DMS 273 treated with DMSO at 0.1 percent for 48 hours (cell line): ENCODE measurements at regions not wholly inside any gene's neighbourhood (a gene's known extent, or its start where the extent isn't known, plus 50 kb on each side); places are given as distances from the start of the nearest gene placed in this dataset.

ENCODE experiments used
- DNase-seq: peaks from one replicate; lab custom pipeline; 2025; lab: John Stamatoyannopoulos, UW

DNA sequence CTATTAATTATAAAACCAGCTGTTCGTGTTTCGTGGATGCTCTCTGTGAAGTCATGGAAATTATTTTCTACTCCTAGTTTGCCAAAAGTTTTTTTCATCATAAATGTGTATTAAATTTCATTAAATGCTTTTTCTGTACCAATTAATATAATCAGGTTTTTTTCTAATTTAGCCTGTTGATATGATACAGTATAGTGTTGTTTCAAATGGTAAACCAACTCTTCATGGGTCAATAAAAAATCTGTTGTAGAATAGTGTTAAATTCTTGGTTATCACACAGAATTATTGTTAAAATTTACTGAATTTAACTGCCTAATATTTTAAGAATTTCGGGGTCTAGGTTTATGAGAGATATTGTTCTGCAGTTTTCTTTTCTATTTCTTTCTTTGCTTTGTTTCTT lies 505.9 kb upstream of the MANEA start:
- DNase-seq = no peak

DNA sequence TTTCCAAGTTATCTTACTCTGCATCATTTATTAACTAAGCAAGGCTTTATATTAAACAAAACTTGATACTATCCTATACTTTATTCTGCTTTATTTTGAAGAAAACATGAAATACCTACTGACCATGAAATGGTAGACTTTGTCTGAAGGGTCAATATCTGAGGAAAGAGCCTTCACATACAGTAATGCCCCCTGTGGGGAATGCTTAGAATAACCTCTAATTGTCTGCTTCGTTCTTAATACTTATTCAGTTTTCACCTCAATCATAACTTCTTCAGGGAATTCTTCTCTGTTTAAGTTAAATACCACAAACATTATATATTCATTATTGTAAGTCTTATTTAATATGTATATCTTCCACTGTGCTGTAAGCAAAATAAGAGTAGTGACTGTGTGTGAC lies 498.9 kb upstream of the MANEA start:
- no peak for DNase-seq

DNA sequence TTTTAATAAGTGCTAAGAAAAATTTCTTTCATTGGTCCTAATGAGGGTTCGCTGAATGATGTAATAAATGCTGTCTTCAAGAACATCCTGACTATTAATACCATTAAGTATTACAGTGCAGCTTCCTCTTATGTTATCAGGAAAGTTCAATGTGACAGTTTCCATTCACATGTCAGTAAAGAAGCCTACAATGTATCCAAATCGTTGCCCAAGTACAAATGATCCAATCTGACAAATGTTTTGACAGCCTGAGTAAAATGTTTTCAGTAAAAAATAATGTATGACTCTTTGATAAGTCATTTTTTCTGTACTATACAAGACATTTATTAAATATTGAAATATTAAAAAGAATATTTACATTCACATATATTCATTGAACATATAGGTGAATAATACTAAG lies 496.1 kb upstream of the MANEA start:
- no peak for DNase-seq

DNA sequence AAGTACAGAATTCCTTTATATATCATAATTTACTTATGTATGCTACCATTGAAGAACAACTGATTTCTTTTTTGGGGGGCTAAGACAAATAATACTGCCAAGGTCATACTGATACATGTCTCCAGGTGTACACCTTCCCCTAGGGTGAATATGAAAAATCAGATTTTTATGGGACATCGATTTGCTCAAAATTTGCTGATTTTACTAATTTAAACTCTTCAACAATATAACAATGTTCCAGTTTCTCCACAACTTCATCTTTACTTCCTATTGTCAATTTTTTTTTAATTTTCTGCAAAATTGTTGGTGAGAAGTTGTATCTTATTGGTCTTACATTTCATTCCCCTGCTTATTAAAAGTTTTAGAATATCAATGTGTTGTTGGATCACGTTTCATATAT lies 495.4 kb upstream of the MANEA start:
- no peak for DNase-seq

DNA sequence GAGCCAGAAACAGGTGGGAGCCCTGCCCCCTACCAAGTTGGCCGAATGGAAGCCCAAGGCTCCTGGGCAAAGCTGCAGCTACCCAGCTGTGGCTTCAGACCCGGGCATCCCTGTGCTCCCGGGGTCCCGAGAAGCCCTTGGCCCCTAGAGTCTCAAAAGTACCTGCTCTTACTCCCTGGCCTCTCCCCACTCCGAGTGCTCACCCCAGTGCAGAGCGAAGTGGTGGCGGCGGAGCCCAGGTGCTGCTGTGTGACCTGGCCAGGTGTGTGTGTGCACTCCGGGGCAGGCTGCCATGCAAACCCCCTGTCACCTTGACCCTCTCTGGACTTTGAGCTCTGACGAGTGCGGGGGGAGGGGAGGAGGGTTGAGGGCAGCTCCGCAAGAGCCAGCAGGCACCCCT lies 493.8 kb upstream of the MANEA start:
- DNase-seq = no peak

DNA sequence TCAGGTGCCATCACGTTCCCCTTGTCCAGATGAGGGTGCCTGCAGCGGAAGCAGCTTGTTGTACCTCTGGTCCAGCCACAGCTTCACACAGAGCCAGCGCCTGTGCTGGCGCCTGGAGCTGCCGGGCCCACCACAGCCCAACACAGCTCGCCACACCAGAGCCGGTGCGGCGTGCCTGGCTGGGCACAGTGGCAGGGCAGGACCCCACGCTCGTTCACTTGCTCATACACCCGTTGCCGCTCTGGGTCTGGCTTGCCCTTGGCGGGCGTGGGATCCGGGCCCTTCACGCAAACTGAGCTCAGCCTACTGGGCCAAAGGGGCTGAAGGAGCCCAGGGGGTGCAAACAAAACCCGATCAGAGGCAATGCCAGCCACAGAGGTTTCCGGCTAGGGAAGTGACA lies 492.5 kb upstream of the MANEA start:
- DNase-seq = no peak

DNA sequence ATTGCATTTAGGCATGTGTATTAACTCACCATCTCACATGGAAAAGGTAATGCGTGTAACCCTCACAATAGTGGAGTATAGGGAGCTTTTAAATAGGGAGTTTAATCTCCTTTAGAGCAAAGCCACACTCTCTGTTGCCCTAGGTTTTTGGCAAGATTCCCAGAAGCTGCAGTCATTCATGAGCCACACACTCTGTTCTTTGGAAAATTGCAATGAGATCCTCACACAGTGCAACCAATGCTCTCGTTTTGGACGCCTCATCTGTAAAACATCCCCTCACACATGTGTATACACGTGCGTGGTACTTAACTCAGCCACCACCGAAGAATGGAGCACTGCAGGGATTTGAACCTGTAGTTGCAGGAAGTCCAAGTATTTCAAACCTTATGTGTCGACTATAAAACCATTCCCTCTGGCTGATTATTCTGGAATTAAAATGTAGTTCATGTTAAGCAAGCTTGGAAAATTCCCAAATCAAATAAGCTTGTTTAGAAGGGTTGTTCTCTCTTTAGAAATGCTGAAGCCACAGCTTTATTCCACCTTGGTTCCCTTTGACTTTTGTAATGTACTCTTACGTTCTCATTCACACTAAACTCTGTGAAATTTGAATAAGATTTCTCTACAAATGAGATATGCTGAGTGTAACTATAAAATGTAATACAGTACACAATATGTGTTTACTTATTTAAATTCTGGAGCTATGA lies 489.8 kb upstream of the MANEA start:
- peak; percentile 53 for DNase-seq

DNA sequence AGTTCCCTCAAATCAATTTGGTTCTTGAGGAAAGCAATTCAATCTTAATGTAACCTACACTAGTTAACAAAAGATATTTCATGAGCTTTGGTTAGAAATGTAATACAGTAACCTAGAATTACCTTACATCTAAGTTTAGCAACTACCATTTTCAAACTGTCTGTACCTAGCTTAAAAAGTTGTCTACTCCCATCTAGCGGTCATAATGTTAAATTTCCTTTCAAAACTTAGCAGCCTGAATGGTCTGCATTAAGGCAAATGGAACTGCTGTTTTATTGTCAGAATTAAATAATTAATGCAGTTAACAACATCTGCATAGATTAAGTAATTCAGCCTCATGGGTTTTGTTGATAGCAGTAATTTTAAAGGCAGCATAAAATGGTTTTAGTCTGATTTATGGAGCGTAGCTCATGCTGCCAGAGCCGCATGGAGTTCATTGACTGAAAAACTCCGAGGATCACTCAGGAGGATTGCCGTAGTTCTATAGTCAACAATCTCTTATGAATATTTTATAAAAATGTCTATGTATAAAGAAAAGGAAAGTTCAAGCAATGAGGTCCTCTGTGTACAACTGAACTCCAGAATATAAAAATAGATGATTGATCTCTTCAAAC lies 485.4 kb upstream of the MANEA start:
- peak; percentile 47 for DNase-seq

DNA sequence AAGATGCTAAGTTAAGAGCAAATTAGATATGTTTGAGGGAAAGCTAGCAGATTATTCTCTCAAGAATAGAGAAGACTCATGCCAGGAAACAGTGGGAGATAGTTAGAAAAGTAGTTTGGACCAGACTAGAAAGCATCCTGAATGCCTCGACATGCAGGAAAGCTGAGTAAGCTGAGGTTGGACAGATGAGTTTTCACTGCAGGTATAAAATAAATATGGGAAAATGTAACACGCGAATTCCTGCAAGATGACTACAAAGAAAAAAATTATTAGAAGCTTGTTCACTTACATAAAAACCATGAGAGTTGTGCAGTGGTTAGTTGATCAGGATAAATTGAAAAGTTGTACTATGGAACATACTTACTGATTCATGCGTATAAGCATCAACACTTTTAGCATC lies 484.2 kb upstream of the MANEA start:
- DNase-seq = no peak

DNA sequence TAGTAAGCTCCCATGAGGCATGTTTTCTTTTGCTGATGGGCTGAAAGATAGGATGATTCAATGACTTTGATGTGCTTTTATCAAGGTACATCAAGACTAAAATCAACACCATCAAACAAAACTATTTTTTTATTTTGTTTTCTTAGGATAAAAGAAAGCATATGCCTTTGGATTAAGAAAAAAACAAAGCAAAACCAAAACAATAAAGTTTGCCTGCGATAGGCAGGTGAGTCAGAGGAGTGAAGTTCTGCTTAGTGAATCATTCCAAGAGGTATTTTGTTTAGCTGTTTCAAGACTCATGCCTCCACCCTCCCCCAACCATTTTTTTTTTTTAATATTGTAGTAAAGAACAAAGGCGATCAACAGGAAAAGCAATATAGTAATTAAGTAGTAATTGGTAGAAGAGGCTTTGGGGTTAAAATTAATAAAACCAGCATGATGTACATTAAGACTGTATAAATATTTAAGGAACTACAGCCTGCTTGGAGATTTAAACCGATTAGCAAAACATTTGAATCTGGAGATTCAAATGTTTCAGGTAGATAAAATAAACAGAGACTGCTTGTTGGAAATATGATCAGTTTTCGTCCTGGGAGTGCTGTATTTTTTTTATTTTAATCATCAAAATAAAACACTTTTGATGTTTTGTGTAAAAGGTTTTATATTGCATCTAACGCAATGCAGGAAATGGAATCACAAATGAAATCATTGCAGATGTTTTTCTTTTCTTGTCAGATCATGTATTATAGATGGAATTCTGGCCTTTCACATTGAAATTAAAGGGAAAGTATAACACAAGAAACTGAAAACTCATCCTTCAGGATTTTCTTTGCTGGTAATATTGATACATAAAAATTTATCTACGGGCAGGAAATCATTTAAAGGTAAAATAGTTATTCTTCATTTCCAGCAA lies 482.3 kb upstream of the MANEA start:
- DNase-seq = no peak

DNA sequence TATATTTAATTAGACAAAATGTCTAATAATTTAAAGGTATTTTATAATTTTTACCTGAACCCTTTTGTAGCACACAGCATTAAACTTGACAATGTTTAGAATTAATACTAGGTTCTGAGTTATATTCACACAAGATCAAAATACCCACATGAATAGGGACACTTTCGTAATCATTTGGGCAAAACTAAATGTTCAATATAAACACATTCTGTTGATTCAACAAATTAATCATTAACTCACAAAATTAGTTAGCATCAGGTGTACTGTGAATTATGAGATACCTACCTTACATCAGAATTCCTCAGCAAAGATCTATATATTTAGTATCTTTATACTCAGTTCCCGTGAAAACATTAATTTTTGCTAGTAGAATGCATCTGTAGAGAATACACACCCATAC lies 481.5 kb upstream of the MANEA start:
- DNase-seq = no peak

DNA sequence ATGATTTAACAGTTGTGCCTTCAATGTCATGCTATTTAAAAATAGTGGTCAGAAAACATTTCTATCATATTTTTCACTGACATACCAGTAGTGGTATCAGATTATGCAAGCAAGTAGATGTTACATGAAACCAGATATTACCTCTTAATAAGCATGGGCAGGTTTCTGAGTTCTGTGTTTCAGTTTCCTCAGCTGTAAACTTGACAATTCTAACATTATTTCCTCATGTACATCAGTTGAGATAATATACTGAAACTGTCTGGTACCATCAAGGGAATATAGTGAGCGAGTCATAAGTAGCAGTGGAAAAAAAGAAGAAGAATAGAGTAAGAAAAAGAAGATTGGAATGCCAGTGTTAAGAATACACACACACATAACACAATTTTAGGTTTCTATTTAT lies 477.9 kb upstream of the MANEA start:
- no peak for DNase-seq

DNA sequence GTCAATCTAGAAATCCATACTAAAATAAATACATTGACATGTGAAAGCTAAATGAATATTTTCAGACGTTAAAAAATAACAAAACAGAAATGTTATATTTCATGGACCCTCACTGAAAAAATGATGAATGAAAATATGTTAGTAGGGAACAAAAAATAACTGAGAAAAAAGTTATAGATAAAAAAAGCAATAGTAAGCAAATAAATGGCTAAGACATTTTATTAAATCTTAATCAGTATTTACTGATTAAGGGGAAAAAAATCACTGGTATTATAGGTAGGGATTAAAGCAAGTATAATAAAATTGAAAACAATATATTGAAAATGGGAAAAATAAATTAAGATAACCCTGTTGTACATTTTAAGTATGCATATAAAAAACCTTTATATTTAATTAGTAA lies 468.1 kb upstream of the MANEA start:
- no peak for DNase-seq

DNA sequence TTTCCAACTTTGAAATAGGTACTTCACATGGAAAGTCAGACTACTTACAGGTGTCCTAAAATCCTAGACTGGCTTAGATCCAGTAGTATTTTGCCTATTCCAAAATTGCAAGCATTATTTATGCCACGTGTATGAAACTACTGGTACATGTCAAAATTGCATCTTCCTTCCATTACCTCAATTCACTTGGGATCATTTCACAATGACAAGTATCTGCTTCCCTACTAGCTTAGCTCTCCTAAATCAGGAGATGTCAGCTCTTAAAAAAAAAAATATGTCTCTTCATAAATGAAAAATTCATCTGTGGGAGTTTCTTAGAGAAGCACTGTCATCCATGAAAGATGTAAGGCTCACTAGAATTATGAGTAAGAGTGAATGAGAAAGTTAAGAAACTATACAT lies 466.6 kb upstream of the MANEA start:
- DNase-seq = no peak

DNA sequence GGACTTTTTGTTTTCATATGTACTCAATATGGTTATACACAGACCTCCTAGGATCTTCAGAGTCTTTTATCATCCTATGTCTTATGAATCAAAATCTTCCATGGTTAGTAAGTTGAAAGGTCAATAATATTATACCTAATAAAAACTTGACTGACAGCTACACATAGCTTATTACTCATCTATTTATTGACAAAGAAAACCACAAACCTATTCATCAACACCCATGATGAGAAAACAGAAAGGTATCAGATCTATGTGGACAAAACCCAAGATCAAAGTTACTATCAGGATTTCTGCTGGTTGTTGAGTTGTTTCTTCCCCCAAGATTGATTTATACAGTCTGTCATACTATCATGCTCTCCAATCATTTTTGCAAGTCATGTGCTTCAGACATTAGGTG lies 460.1 kb upstream of the MANEA start:
- DNase-seq = no peak

DNA sequence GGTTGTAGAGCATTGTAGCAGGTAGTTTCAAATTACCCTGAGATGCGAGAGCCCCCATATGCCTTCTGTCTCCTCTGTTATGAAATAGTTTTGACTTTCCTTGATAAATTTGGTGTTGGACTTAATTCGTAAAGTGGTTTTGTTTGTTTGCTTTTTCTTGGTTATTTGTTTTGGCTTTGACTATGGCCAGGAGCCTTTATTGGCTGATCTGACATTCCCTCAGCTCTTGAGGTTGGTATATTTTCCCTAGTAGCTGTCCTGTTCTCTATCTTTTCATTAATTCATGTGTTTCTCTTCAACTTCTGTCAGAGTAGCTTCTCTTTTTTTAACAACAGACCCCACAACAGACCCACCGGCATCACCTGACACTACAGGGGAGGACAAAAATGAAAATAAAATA lies 457.4 kb upstream of the MANEA start:
- DNase-seq = no peak

DNA sequence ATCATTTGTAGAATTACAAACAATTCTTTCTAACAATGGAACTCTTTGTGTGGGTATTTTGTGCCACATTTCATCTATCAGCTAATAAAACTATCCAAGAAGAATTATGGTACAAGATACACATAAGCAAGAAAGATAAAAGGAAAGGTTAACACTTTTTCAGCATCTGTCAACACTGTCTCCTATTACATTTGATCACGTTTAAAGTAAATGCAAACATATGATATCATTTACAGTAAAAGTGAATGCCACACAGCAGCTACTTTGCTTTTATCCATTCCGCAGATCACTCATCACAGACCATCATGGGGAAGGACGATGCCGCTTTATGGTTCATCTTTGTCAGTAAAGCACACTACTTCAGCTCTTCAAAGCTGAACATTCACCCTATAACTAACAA lies 456.4 kb upstream of the MANEA start:
- no peak for DNase-seq

DNA sequence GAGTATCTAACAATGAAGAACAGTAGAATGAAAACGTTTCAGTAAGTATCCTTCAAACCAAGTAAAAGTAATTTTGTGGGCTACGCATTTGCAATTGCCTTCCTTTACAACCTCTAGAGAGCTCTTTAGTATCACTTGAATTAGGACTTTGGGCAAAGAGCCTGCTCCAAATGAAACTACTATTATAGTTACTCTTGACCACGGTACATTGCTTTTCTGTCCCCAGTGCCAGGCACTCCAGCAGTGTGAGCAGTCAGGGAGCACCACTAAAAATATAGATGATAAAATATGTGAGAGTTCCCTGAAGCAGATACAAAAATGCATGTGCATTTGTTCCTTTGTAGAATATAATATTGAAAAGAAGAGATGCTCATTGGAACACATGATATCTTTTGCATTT lies 450.1 kb upstream of the MANEA start:
- no peak for DNase-seq

DNA sequence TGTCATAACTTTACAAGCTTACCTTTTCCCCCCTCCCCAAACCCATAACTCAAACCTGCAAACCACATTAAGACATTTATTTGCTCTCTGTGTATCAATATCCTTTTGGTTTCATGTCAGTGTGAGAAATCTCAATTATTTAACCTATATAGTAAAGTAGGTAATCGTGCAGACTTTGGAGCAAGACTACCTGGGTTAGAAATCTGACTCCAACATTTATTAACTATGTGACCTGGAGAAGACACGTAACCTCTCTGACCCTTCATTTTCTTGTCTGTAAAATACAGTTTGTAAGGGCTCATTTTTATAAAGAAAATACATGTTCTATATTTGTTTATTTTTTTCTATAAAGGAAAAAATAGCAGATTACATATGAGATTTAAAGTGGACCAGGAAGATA lies 448.9 kb upstream of the MANEA start:
- no peak for DNase-seq

DNA sequence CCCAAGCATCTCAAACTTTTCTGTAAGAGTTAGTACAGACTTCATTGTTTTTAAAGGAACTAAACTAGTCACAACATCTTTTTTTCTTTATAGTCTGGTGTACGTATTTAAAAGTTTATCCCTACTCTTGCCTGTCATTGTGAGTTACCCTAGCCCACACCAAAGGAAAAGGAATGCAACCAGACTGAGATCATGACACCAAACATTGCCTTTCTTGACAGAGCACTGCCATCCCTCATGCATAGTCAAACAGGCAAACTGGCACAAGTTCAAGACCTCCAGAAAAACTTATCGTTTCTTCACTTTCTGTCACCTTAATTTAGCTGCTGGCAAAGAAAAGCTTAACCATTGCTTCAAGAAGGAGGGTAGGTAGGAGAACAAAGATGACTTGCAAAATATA lies 448.4 kb upstream of the MANEA start:
- no peak for DNase-seq

DNA sequence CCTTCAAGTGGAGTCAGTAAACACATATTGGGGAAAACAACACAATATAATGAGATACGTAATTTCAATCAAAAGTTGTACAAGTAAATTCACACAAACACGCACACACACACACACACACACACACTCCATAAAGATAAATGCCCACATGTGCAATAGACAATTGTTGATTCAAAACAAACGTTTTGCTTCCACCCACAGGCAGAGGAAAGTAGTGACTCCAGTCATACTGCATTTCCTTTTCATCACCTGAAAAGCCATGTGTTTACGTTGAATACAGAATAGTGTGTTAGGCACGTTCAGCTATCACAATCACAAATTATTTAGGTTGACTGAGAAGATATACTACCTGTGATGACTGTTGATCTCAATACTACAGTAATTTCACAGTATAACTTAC lies 443.8 kb upstream of the MANEA start:
- no peak for DNase-seq

DNA sequence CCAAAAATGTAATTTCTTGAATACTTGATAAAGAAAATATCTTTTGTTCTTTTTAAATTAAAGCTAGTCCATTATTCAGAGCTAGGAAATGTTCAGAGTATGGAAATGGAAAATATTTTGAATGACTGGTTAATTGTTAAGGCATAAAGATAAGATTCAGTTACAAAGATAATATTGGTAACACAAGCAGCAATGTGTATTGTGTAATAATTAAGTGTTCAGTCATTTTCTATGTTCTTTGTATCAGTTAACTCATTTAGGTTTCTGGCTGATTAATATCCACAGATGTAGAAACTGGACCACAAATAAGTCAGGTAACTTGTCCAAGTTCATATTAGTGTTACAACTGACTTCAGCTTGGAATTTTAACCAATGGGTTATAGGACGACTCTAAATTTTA lies 442.2 kb upstream of the MANEA start:
- no peak for DNase-seq

DNA sequence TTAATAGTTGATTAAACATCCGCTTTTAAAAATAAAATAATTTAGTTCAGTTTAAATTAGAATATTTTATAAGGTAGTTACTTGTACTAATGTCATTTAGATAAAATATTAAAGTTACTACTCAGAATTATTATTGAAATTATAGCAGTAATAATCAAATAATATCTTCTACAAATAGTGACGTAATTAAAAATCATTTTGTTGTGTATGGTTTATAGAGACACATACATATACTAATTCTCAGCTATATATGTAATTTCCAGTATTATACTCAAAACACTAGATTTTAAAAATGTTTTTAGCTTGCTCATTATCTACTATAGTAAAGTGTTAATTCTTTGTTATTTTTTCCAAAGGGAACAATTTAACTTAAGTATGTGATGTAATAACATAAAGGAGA lies 435.2 kb upstream of the MANEA start:
- no peak for DNase-seq
